ENCODE measurements at regions not wholly inside any gene's neighbourhood (a gene's known extent, or its start where the extent isn't known, plus 50 kb on each side); places are given as distances from the start of the nearest gene placed in this dataset.

- H3K27me3 ChIP-seq (ENCODE audit: insufficient read depth, low read depth), result no peaks in the 10 kb centered on the region
- H3K9ac ChIP-seq, result no peak overlapping the region
- H3K4me3 ChIP-seq (IDR thresholded peaks at IDR 0.05; ENCODE audit: insufficient read depth, low read depth, low read length), result no peak overlapping the region
- no peaks in the 10 kb centered on the region for H3K79me2 ChIP-seq (ENCODE audit: insufficient read depth, low read depth)
- H3K4me2 ChIP-seq, result no peak overlapping the region
- H3K27ac ChIP-seq, result no peak overlapping the region
- H4K20me1 ChIP-seq (ENCODE audit: insufficient read depth), result no peaks in the 10 kb centered on the region
- H2AFZ ChIP-seq (ENCODE audit: low read depth), result no peak overlapping the region
- TF ChIP-seq, protein P1, sequence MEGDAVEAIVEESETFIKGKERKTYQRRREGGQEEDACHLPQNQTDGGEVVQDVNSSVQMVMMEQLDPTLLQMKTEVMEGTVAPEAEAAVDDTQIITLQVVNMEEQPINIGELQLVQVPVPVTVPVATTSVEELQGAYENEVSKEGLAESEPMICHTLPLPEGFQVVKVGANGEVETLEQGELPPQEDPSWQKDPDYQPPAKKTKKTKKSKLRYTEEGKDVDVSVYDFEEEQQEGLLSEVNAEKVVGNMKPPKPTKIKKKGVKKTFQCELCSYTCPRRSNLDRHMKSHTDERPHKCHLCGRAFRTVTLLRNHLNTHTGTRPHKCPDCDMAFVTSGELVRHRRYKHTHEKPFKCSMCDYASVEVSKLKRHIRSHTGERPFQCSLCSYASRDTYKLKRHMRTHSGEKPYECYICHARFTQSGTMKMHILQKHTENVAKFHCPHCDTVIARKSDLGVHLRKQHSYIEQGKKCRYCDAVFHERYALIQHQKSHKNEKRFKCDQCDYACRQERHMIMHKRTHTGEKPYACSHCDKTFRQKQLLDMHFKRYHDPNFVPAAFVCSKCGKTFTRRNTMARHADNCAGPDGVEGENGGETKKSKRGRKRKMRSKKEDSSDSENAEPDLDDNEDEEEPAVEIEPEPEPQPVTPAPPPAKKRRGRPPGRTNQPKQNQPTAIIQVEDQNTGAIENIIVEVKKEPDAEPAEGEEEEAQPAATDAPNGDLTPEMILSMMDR (conservative IDR thresholded peaks at IDR 0.05; ENCODE audit: low read depth, low read length), result no peak
- H3K36me3 ChIP-seq (ENCODE audit: insufficient read depth), result no peaks in the 10 kb centered on the region
- no peaks in the 10 kb centered on the region for H3K4me1 ChIP-seq (ENCODE audit: low read depth, poor library complexity, severe bottlenecking)
Observed at GRCh38 chr20:10864076-10864672, 190.4 kb upstream of the JAG1 start.

DNA sequence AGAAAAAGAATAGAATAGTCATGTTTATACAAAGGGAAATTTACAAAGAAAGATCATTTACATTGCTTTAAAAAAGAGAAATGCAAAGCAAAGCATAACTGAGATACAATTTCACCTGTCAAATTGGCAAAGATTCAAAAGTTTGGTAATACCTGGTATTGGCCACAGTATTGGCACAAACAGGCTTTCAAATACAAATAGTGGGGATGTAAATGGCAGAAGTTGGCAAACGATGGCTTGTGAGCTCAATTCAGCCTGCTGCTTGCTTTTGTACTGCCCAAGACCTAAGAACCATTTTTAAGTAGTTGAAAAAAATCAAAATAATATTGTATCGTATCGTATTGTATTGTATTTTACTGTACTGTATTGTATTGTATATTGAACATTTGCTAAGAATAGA, 194.5 kb upstream of the JAG1 start:
- no peaks in the 10 kb centered on the region for H3K79me2 ChIP-seq (ENCODE audit: insufficient read depth, low read depth)
- H3K27me3 ChIP-seq (ENCODE audit: insufficient read depth, low read depth), result no peaks in the 10 kb centered on the region
- H2AFZ ChIP-seq (ENCODE audit: low read depth), result no peak overlapping the region
- H3K36me3 ChIP-seq (ENCODE audit: insufficient read depth), result no peaks in the 10 kb centered on the region
- no peak overlapping the region for H3K27ac ChIP-seq
- H3K4me2 ChIP-seq, result no peak overlapping the region
- TF ChIP-seq, protein P1 (conservative IDR thresholded peaks at IDR 0.05; ENCODE audit: low read depth, low read length), result no peak
- H3K4me1 ChIP-seq (ENCODE audit: low read depth, poor library complexity, severe bottlenecking), result no peaks in the 10 kb centered on the region
- H4K20me1 ChIP-seq (ENCODE audit: insufficient read depth), result no peaks in the 10 kb centered on the region
- no peak overlapping the region for H3K4me3 ChIP-seq (IDR thresholded peaks at IDR 0.05; ENCODE audit: insufficient read depth, low read depth, low read length)
- H3K9ac ChIP-seq, result no peak overlapping the region

DNA sequence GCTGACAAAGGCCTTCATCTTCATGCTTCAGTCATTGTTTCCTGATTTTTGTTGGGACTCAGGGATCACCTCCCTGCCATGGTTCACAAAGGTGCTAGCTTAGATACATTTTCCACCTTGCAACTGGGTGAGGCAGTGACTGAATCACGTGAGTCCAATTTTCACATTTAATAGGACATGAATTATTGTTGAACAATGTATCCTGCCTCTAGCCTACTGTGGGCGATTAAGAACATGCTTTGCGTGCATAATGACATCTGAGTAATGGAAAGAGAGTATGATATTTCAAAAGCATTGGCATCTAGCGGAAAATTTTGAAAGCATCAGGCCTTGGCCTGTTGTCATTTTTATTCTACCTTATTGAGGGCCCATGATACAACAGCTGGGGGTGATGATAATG, 199.2 kb upstream of the JAG1 start:
- Histone ChIP-seq H3K4me1 (ENCODE audit: low read depth, poor library complexity, severe bottlenecking) (no peaks in the 10 kb centered on the region), H2AFZ (ENCODE audit: low read depth) (no peak overlapping the region), H3K27me3 (ENCODE audit: insufficient read depth, low read depth) (no peaks in the 10 kb centered on the region), H3K4me2 (no peak overlapping the region), H4K20me1 (ENCODE audit: insufficient read depth) (no peaks in the 10 kb centered on the region), H3K9ac (no peak overlapping the region), H3K36me3 (ENCODE audit: insufficient read depth) (no peaks in the 10 kb centered on the region), H3K4me3 (IDR thresholded peaks at IDR 0.05; ENCODE audit: insufficient read depth, low read depth, low read length) (no peak overlapping the region), H3K27ac (no peak overlapping the region), H3K79me2 (ENCODE audit: insufficient read depth, low read depth) (no peaks in the 10 kb centered on the region)
- TF ChIP-seq, protein P1 (conservative IDR thresholded peaks at IDR 0.05; ENCODE audit: low read depth, low read length), result no peak

DNA sequence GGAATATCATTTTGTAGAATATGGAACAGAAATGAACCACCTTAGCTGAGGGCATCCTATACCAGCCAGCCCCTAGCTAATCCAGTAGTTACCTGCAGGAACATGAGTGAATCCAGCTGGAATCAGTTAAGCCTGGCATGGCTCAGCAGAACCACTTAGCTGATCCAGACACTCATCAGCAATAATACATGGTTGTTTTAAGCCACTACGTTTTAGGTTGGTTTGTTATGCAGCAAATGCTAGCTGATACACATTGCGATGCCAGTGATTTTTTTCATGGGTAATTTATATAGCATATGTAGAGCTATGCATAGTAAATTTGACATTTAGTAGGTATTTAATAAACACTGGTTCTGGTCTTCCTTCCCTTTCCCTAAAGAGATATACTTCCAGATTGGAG, 201.9 kb upstream of the JAG1 start:
- Histone ChIP-seq H3K79me2 (ENCODE audit: insufficient read depth, low read depth) (no peaks in the 10 kb centered on the region), H3K9ac (no peak overlapping the region), H3K4me2 (no peak overlapping the region), H3K27me3 (ENCODE audit: insufficient read depth, low read depth) (no peaks in the 10 kb centered on the region), H3K27ac (no peak overlapping the region), H3K4me3 (IDR thresholded peaks at IDR 0.05; ENCODE audit: insufficient read depth, low read depth, low read length) (no peak overlapping the region), H3K36me3 (ENCODE audit: insufficient read depth) (no peaks in the 10 kb centered on the region), H4K20me1 (ENCODE audit: insufficient read depth) (no peaks in the 10 kb centered on the region), H3K4me1 (ENCODE audit: low read depth, poor library complexity, severe bottlenecking) (no peaks in the 10 kb centered on the region), H2AFZ (ENCODE audit: low read depth) (no peak overlapping the region)
- TF ChIP-seq, protein P1 (conservative IDR thresholded peaks at IDR 0.05; ENCODE audit: low read depth, low read length), result no peak

All from KMS-11 (cell line).